Retinal pigment epithelial cell (primary cell): ENCODE measurements at regions not wholly inside any gene's neighbourhood (a gene's known extent, or its start where the extent isn't known, plus 50 kb on each side); places are given as distances from the start of the nearest gene placed in this dataset.

Experiments used
- DNase-seq: peaks from one replicate; pipeline ENCODE4 v3.0.0-alpha.2; 2010; ENCODE audit warnings: low read depth
- H3K4me3 ChIP-seq: 2 replicates; pipeline ENCODE4 v1.5.1; 2011; ENCODE audit warnings: mild to moderate bottlenecking, low read length, control low read depth, moderate library complexity
- TF ChIP-seq, protein P1 (sequence below): conservative IDR thresholded peaks from 2 replicates; pipeline ENCODE4 v1.5.1; 2011; ENCODE audit warnings: low read depth, low read length, control low read depth, inconsistent platforms

DNA sequence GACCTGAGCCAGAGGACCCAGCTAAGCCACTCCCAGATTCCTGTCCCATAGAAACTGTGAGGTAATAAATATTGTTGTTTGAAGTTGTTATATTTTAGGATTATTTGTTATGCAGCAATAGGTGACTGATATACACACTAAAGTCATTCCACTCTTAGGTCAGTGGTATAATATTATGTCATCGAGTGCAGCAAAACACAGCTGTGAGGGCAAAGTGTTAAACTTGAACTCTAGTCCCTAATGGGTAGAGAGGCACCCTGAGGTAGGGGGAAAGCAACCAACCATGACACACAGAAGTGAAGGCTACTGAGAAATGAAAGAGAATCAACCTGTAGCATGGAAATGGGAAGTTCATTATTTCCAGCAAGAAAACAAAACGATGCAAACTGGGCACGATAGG, 66.6 kb downstream of the ATXN3L start:
- TF ChIP-seq, protein P1, sequence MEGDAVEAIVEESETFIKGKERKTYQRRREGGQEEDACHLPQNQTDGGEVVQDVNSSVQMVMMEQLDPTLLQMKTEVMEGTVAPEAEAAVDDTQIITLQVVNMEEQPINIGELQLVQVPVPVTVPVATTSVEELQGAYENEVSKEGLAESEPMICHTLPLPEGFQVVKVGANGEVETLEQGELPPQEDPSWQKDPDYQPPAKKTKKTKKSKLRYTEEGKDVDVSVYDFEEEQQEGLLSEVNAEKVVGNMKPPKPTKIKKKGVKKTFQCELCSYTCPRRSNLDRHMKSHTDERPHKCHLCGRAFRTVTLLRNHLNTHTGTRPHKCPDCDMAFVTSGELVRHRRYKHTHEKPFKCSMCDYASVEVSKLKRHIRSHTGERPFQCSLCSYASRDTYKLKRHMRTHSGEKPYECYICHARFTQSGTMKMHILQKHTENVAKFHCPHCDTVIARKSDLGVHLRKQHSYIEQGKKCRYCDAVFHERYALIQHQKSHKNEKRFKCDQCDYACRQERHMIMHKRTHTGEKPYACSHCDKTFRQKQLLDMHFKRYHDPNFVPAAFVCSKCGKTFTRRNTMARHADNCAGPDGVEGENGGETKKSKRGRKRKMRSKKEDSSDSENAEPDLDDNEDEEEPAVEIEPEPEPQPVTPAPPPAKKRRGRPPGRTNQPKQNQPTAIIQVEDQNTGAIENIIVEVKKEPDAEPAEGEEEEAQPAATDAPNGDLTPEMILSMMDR, result no peak
- no peak overlapping the region for H3K4me3 ChIP-seq
- DNase-seq, result no peak

GRCh38 chrX:13252726-13253125, 67.1 kb downstream of the ATXN3L start:
- TF ChIP-seq, protein P1, result no peak
- no peak overlapping the region for H3K4me3 ChIP-seq
- DNase-seq, result no peak

GRCh38 chrX:13250826-13251580, 68.8 kb downstream of the ATXN3L start:
- TF ChIP-seq, protein P1, result no peak
- DNase-seq, result no peak
- H3K4me3 ChIP-seq, result no peak overlapping the region

DNA sequence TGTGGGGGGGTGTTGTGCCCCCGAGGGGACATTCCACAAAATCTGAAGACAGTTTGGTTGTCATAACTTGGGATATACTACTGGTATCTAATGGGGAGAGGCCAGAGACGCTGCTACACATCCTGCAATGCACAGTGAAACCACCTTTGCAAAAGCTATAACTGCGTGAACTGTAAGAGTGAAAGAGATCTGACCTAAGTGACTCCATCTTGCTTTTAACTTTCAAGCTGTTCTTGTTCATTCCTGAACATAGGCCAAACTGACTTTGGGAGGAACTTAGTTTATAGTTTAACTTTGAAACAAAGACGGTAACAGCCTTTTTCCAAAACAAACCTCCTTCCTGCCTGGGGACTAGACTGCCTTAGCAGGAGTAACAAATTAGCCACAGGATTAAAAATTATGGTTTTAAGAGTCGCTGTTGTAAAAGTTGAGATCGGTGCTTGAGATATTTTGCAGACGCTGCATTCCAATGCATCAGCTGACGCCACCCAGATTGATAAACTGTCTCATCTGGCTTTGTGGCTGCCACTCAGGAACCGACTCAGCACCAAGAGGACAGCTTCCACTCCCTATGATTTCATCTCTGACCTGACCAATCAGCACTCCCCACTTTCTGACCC, 70.9 kb downstream of the ATXN3L start:
- no peak overlapping the region for H3K4me3 ChIP-seq
- no peak for DNase-seq
- TF ChIP-seq, protein P1, result no peak

GRCh38 chrX:13239272-13239671, 80.6 kb downstream of the ATXN3L start:
- TF ChIP-seq, protein P1, result no peak
- no peak for DNase-seq
- H3K4me3 ChIP-seq, result no peak overlapping the region

- TF ChIP-seq, protein P1, result no peak
- DNase-seq, result no peak
- H3K4me3 ChIP-seq, result no peak overlapping the region
Observed at GRCh38 chrX:13235930-13236329, 83.9 kb downstream of the ATXN3L start.

- TF ChIP-seq, protein P1, result no peak
Observed at GRCh38 chrX:13232484-13232883, 87.4 kb downstream of the ATXN3L start.

More at GRCh38 chrX:13232484-13232883, 87.4 kb downstream of the ATXN3L start:
- no peak for DNase-seq
- H3K4me3 ChIP-seq, result no peak overlapping the region
